ENCODE measurements at regions not wholly inside any gene's neighbourhood (a gene's known extent, or its start where the extent isn't known, plus 50 kb on each side); places are given as distances from the start of the nearest gene placed in this dataset.

DNA sequence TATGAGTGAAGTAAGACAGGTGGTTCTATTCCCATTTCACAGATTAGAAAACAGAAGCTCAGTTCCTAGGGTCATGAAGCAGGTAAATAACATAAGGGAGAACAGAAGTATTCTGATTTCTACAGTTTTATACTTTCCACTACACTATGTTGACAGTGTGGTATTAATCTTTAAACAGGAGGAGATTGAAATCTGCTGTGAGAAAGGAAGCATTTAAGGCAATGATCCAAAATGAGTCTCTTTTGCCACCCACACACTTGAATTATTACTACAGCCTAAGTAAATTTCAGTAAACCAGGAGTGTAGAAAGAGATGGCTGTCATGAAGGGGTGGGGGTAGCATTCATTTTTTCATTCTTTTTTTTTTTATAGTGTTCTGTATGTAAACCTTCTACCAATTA, 893.0 kb downstream of the C4orf33 start:
- no peaks in the 10 kb centered on the region for H3K79me2 ChIP-seq (ENCODE audit: insufficient read depth, low read length)
- H3K4me1 Mint-ChIP-seq: no peaks in the 10 kb centered on the region
- no peaks in the 10 kb centered on the region for H3K27me3 Mint-ChIP-seq (ENCODE audit: low read depth in 3 of 3)
- TF ChIP-seq, protein P1, sequence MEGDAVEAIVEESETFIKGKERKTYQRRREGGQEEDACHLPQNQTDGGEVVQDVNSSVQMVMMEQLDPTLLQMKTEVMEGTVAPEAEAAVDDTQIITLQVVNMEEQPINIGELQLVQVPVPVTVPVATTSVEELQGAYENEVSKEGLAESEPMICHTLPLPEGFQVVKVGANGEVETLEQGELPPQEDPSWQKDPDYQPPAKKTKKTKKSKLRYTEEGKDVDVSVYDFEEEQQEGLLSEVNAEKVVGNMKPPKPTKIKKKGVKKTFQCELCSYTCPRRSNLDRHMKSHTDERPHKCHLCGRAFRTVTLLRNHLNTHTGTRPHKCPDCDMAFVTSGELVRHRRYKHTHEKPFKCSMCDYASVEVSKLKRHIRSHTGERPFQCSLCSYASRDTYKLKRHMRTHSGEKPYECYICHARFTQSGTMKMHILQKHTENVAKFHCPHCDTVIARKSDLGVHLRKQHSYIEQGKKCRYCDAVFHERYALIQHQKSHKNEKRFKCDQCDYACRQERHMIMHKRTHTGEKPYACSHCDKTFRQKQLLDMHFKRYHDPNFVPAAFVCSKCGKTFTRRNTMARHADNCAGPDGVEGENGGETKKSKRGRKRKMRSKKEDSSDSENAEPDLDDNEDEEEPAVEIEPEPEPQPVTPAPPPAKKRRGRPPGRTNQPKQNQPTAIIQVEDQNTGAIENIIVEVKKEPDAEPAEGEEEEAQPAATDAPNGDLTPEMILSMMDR (IDR thresholded peaks at IDR 0.05): no peak
- H3K4me3 ChIP-seq (replicated peaks in 1 of 3; ENCODE audit: low read depth in 2 of 3, low read length in 3 of 3): no peak overlapping the region
- intact Hi-C loops (cut with micrococcal nuclease): no loop called here
- no peak overlapping the region for H3K27ac Mint-ChIP-seq
- no peak overlapping the region for H2AFZ ChIP-seq (ENCODE audit: insufficient read depth, low read depth, low read length, poor library complexity, severe bottlenecking)
- no peaks in the 10 kb centered on the region for H3K36me3 Mint-ChIP-seq
- no peak for DNase-seq
- no peaks in the 10 kb centered on the region for H3K9me3 ChIP-seq (replicated peaks in 1 of 2; ENCODE audit: control insufficient read depth in 1 of 2, insufficient read depth in 1 of 2, low read length in 2 of 2)
- no peak overlapping the region for H3K4me3 Mint-ChIP-seq
- no peaks in the 10 kb centered on the region for H3K4me1 ChIP-seq (ENCODE audit: control insufficient read depth in 1 of 2, insufficient read depth in 2 of 2, low read length in 2 of 2)
- no peaks in the 10 kb centered on the region for H4K20me1 ChIP-seq (ENCODE audit: insufficient read depth, low read length)
- H3K9ac ChIP-seq (ENCODE audit: insufficient read depth, low read length, poor library complexity, severe bottlenecking): no peak overlapping the region
- no peaks in the 10 kb centered on the region for H3K9me3 Mint-ChIP-seq
- H3K27me3 ChIP-seq (ENCODE audit: control insufficient read depth in 2 of 2, insufficient read depth in 2 of 2, low read length in 2 of 2): no peaks in the 10 kb centered on the region
- H3K27ac ChIP-seq (ENCODE audit: low read depth in 1 of 2, low read length in 2 of 2): no peak overlapping the region
- H3K4me2 ChIP-seq (replicated peaks; ENCODE audit: extremely low read depth, low read length, poor library complexity, severe bottlenecking): no peak overlapping the region
- H3K36me3 ChIP-seq (replicated peaks in 1 of 2; ENCODE audit: control insufficient read depth in 1 of 2, insufficient read depth in 2 of 2, low read length in 2 of 2): no peaks in the 10 kb centered on the region

DNA sequence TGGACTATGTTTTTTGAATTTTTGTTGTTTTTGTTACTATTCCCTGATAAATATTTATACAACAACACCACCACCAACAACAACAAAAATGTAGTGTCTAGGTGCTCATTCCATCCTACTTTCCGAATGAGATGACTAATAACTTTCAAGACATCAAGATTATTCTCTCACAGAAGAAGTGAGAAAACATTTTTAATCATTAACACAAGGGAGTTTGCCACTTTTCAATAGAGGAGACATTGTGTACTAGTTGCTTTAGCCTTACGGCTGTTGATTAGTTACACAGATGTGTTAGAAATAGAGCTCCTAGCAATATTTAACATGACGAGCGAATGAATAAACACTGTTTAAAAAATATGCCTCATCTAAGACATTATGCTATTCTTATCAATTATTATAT, 898.8 kb downstream of the C4orf33 start:
- intact Hi-C loops (cut with micrococcal nuclease): no loop called here
- WGBS (ENCODE audit: insufficient coverage): no CpG with 5 or more reads among the region's 4 CpGs
- no peak overlapping the region for H3K4me2 ChIP-seq (replicated peaks; ENCODE audit: extremely low read depth, low read length, poor library complexity, severe bottlenecking)
- no peak for DNase-seq
- H3K9ac ChIP-seq (ENCODE audit: insufficient read depth, low read length, poor library complexity, severe bottlenecking): no peak overlapping the region
- H3K4me1 ChIP-seq (ENCODE audit: control insufficient read depth in 1 of 2, insufficient read depth in 2 of 2, low read length in 2 of 2): no peaks in the 10 kb centered on the region
- no peaks in the 10 kb centered on the region for H3K27me3 Mint-ChIP-seq (ENCODE audit: low read depth in 3 of 3)
- no peaks in the 10 kb centered on the region for H3K4me1 Mint-ChIP-seq
- H3K27me3 ChIP-seq (ENCODE audit: control insufficient read depth in 2 of 2, insufficient read depth in 2 of 2, low read length in 2 of 2): no peaks in the 10 kb centered on the region
- no peak overlapping the region for H3K4me3 Mint-ChIP-seq
- H2AFZ ChIP-seq (ENCODE audit: insufficient read depth, low read depth, low read length, poor library complexity, severe bottlenecking): no peak overlapping the region
- no peak overlapping the region for H3K27ac ChIP-seq (ENCODE audit: low read depth in 1 of 2, low read length in 2 of 2)
- H3K9me3 Mint-ChIP-seq: peaks cover 0 to 8% (median 2%) of the 10 kb centered on the region in 7 donors
- no peak overlapping the region for H3K4me3 ChIP-seq (replicated peaks in 1 of 3; ENCODE audit: low read depth in 2 of 3, low read length in 3 of 3)
- H3K9me3 ChIP-seq (replicated peaks in 1 of 2; ENCODE audit: control insufficient read depth in 1 of 2, insufficient read depth in 1 of 2, low read length in 2 of 2): peaks cover 10 to 12% of the 10 kb centered on the region in 2 donors
- no peak overlapping the region for H3K27ac Mint-ChIP-seq
- no peaks in the 10 kb centered on the region for H4K20me1 ChIP-seq (ENCODE audit: insufficient read depth, low read length)
- TF ChIP-seq, protein P1 (IDR thresholded peaks at IDR 0.05): no peak
- no peaks in the 10 kb centered on the region for H3K36me3 Mint-ChIP-seq
- H3K36me3 ChIP-seq (replicated peaks in 1 of 2; ENCODE audit: control insufficient read depth in 1 of 2, insufficient read depth in 2 of 2, low read length in 2 of 2): no peaks in the 10 kb centered on the region
- H3K79me2 ChIP-seq (ENCODE audit: insufficient read depth, low read length): no peaks in the 10 kb centered on the region
